ENCODE measurements at regions not wholly inside any gene's neighbourhood (a gene's known extent, or its start where the extent isn't known, plus 50 kb on each side); places are given as distances from the start of the nearest gene placed in this dataset.
"Not testable (repeated sequence)": the region's sequence is repeated elsewhere in the genome, so short reads cannot be mapped to it uniquely, and the experiment has no call there.

GRCh38 chr5:85173469-85173868, 788.8 kb upstream of the EDIL3 start:
- DNase-seq = no peak

GRCh38 chr5:85182344-85182743, 797.7 kb upstream of the EDIL3 start:
- DNase-seq = no peak

GRCh38 chr5:85204289-85204688, 819.6 kb upstream of the EDIL3 start:
- DNase-seq = no peak

- DNase-seq = no peak
Measured at GRCh38 chr5:85205430-85205829, 820.8 kb upstream of the EDIL3 start.

- no peak for DNase-seq
Measured at GRCh38 chr5:85225388-85225787, 840.7 kb upstream of the EDIL3 start.

GRCh38 chr5:85249204-85249603, 864.5 kb upstream of the EDIL3 start:
- DNase-seq = no peak

- DNase-seq = no peak
Measured at GRCh38 chr5:85263125-85263524, 878.4 kb upstream of the EDIL3 start.

GRCh38 chr5:85266692-85267091, 882.0 kb upstream of the EDIL3 start:
- no peak for DNase-seq

- no peak for DNase-seq
Measured at GRCh38 chr5:85268194-85268593, 883.5 kb upstream of the EDIL3 start.

- DNase-seq = no peak
Measured at GRCh38 chr5:85278193-85278592, 893.5 kb upstream of the EDIL3 start.

GRCh38 chr5:85288914-85289313, 904.2 kb upstream of the EDIL3 start:
- DNase-seq = no peak

GRCh38 chr5:85293145-85293785, 908.6 kb upstream of the EDIL3 start:
- DNase-seq = no peak

GRCh38 chr5:85304524-85304923, 919.8 kb upstream of the EDIL3 start:
- no peak for DNase-seq

GRCh38 chr5:85305766-85306165, 921.1 kb upstream of the EDIL3 start:
- no peak for DNase-seq

GRCh38 chr5:85311536-85311935, 926.9 kb upstream of the EDIL3 start:
- DNase-seq = no peak

- no peak for DNase-seq
Measured at GRCh38 chr5:85320495-85320894, 935.8 kb upstream of the EDIL3 start.

- DNase-seq = no peak
Measured at GRCh38 chr5:85333276-85333675, 948.6 kb upstream of the EDIL3 start.

GRCh38 chr5:85337435-85337834, 952.8 kb upstream of the EDIL3 start:
- DNase-seq = no peak

GRCh38 chr5:85340790-85341189, 956.1 kb upstream of the EDIL3 start:
- no peak for DNase-seq

GRCh38 chr5:85345818-85346217, 961.1 kb upstream of the EDIL3 start:
- DNase-seq = no peak

- peak; percentile 1 for DNase-seq
Measured at GRCh38 chr5:85357309-85357708, 972.6 kb upstream of the EDIL3 start.

GRCh38 chr5:85375525-85375924, 990.8 kb upstream of the EDIL3 start:
- no peak for DNase-seq

GRCh38 chr5:85388770-85389169, 1004.1 kb upstream of the EDIL3 start:
- DNase-seq = no peak

- not testable (repeated sequence) for DNase-seq
Measured at GRCh38 chr5:85392309-85392708, 1007.6 kb upstream of the EDIL3 start.

GRCh38 chr5:85395526-85395925, 1010.8 kb upstream of the EDIL3 start:
- no peak for DNase-seq

GRCh38 chr5:85397451-85397850, 1012.8 kb upstream of the EDIL3 start:
- DNase-seq = no peak

All from NCI-H2171 treated with DMSO at 0.1 percent for 48 hours (cell line).